ENCODE measurements at regions not wholly inside any gene's neighbourhood (a gene's known extent, or its start where the extent isn't known, plus 50 kb on each side); places are given as distances from the start of the nearest gene placed in this dataset.
"Not testable (repeated sequence)": the region's sequence is repeated elsewhere in the genome, so short reads cannot be mapped to it uniquely, and the experiment has no call there.

- no peak overlapping the region for H3K9ac ChIP-seq (ENCODE audit: insufficient read length, low read depth)
- no peak for DNase-seq (ENCODE audit: low read depth, low spot score)
- no peaks in the 10 kb centered on the region for H3K36me3 ChIP-seq (ENCODE audit: insufficient read depth, insufficient read length, low read length)
- no peaks in the 10 kb centered on the region for H3K27me3 ChIP-seq (ENCODE audit: insufficient read depth, insufficient read length)
- H3K9me3 ChIP-seq (ENCODE audit: insufficient read depth, low read length): no peaks in the 10 kb centered on the region
- TF ChIP-seq SUZ12 (IDR thresholded peaks at IDR 0.05; ENCODE audit: extremely low read depth, insufficient read depth, insufficient read length) (no peak), ZNF274 (IDR thresholded peaks at IDR 0.05; ENCODE audit: low read depth, low read length) (no peak)
- no peaks in the 10 kb centered on the region for H3K4me1 ChIP-seq (ENCODE audit: insufficient read depth, insufficient read length)
- no peak overlapping the region for H3K4me3 ChIP-seq (ENCODE audit: insufficient read length, low read depth)
Observed at GRCh38 chr14:30243207-30243606, 315.6 kb upstream of the PRKD1 start.

- Histone ChIP-seq H3K9me3 (ENCODE audit: insufficient read depth, low read length) (no peaks in the 10 kb centered on the region), H3K4me3 (ENCODE audit: insufficient read length, low read depth) (no peak overlapping the region), H3K9ac (ENCODE audit: insufficient read length, low read depth) (no peak overlapping the region), H3K27me3 (ENCODE audit: insufficient read depth, insufficient read length) (no peaks in the 10 kb centered on the region), H3K4me1 (ENCODE audit: insufficient read depth, insufficient read length) (no peaks in the 10 kb centered on the region), H3K36me3 (ENCODE audit: insufficient read depth, insufficient read length, low read length) (no peaks in the 10 kb centered on the region)
- TF ChIP-seq SUZ12 (IDR thresholded peaks at IDR 0.05; ENCODE audit: extremely low read depth, insufficient read depth, insufficient read length): no peak
- DNase-seq (ENCODE audit: low read depth, low spot score): no peak
Observed at GRCh38 chr14:30243805-30244204, 315.2 kb upstream of the G2E3 start.

- H3K9me3 ChIP-seq (ENCODE audit: insufficient read depth, low read length); H3K4me1 ChIP-seq (ENCODE audit: insufficient read depth, insufficient read length); H3K4me3 ChIP-seq (ENCODE audit: insufficient read length, low read depth); H3K9ac ChIP-seq (ENCODE audit: insufficient read length, low read depth); H3K36me3 ChIP-seq (ENCODE audit: insufficient read depth, insufficient read length, low read length); H3K27me3 ChIP-seq (ENCODE audit: insufficient read depth, insufficient read length); DNase-seq (ENCODE audit: low read depth, low spot score): not testable (repeated sequence)
Observed at GRCh38 chr14:30244348-30244747, 314.6 kb upstream of the G2E3 start.

GRCh38 chr14:30251017-30251416 is 307.9 kb upstream of the G2E3 start:
- DNase-seq (ENCODE audit: low read depth, low spot score): no peak
- TF ChIP-seq YY1 (IDR thresholded peaks at IDR 0.05; ENCODE audit: insufficient read depth, insufficient read length): no peak
- TF ChIP-seq SUZ12 (IDR thresholded peaks at IDR 0.05; ENCODE audit: extremely low read depth, insufficient read depth, insufficient read length): no peak
- TF ChIP-seq ZNF274 (IDR thresholded peaks at IDR 0.05; ENCODE audit: low read depth, low read length): no peak
- Histone ChIP-seq H3K4me3 (ENCODE audit: insufficient read length, low read depth) (no peak overlapping the region), H3K27me3 (ENCODE audit: insufficient read depth, insufficient read length) (no peaks in the 10 kb centered on the region), H3K4me1 (ENCODE audit: insufficient read depth, insufficient read length) (no peaks in the 10 kb centered on the region), H3K9me3 (ENCODE audit: insufficient read depth, low read length) (no peaks in the 10 kb centered on the region), H3K9ac (ENCODE audit: insufficient read length, low read depth) (no peak overlapping the region), H3K36me3 (ENCODE audit: insufficient read depth, insufficient read length, low read length) (no peaks in the 10 kb centered on the region)

- H3K9me3 ChIP-seq (ENCODE audit: insufficient read depth, low read length): no peaks in the 10 kb centered on the region
- no peak for TF ChIP-seq SUZ12 (IDR thresholded peaks at IDR 0.05; ENCODE audit: extremely low read depth, insufficient read depth, insufficient read length)
- TF ChIP-seq ZNF274 (IDR thresholded peaks at IDR 0.05; ENCODE audit: low read depth, low read length): no peak
- no peak for TF ChIP-seq YY1 (IDR thresholded peaks at IDR 0.05; ENCODE audit: insufficient read depth, insufficient read length)
- H3K4me1 ChIP-seq (ENCODE audit: insufficient read depth, insufficient read length): no peaks in the 10 kb centered on the region
- no peaks in the 10 kb centered on the region for H3K27me3 ChIP-seq (ENCODE audit: insufficient read depth, insufficient read length)
- no peak for DNase-seq (ENCODE audit: low read depth, low spot score)
- no peaks in the 10 kb centered on the region for H3K36me3 ChIP-seq (ENCODE audit: insufficient read depth, insufficient read length, low read length)
- H3K4me3 ChIP-seq (ENCODE audit: insufficient read length, low read depth): no peak overlapping the region
- H3K9ac ChIP-seq (ENCODE audit: insufficient read length, low read depth): no peak overlapping the region
Observed at GRCh38 chr14:30251557-30252100, 307.3 kb upstream of the G2E3 start.

GRCh38 chr14:30252151-30252550 is 306.8 kb upstream of the G2E3 start:
- no peak overlapping the region for H3K9ac ChIP-seq (ENCODE audit: insufficient read length, low read depth)
- no peaks in the 10 kb centered on the region for H3K9me3 ChIP-seq (ENCODE audit: insufficient read depth, low read length)
- no peaks in the 10 kb centered on the region for H3K4me1 ChIP-seq (ENCODE audit: insufficient read depth, insufficient read length)
- no peaks in the 10 kb centered on the region for H3K27me3 ChIP-seq (ENCODE audit: insufficient read depth, insufficient read length)
- TF ChIP-seq SUZ12 (IDR thresholded peaks at IDR 0.05; ENCODE audit: extremely low read depth, insufficient read depth, insufficient read length) (no peak), YY1 (IDR thresholded peaks at IDR 0.05; ENCODE audit: insufficient read depth, insufficient read length) (no peak)
- no peaks in the 10 kb centered on the region for H3K36me3 ChIP-seq (ENCODE audit: insufficient read depth, insufficient read length, low read length)
- H3K4me3 ChIP-seq (ENCODE audit: insufficient read length, low read depth): no peak overlapping the region
- DNase-seq (ENCODE audit: low read depth, low spot score): no peak

DNA sequence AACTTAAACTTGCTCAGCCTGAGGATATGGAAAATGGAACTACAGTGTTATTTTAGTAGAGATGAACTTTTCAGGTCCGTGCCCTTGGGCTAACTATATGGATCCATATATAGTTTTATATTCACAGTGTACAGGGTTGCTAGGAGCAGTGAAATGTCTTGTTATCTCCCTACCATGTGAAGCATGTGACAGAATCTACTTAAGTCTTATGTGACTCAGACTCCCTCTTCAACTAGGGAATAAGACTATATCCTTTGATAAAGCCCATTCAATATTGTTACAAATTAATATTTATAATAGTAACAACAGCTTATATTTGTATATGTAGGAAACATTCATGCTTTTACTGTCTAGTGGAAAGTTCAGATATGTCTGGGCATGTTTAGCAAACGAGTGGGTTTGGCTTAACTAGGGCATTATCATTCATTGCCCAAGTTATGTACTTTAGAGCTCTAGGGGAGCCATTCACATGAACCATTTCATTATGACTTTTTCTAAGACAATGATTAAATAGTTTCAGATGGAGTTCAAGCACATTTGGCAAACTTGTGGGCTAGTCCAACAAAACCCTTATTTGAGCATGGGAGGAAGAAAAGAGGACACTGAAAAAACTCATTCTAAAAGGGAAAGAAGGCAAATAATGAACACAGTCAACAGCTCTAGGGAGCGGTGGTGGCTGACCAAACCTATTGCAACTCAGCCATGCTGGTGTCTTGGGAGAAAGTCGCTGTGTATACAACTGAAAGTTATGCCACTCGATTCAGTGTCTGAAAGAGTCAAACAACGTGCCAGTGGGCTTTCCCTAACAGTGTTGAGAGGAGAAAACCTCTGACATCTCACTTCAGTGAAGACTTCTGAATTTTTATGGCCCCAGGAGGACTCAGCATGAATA is 305.9 kb upstream of the G2E3 start:
- Histone ChIP-seq H3K27me3 (ENCODE audit: insufficient read depth, insufficient read length) (no peaks in the 10 kb centered on the region), H3K4me1 (ENCODE audit: insufficient read depth, insufficient read length) (no peaks in the 10 kb centered on the region), H3K9me3 (ENCODE audit: insufficient read depth, low read length) (no peaks in the 10 kb centered on the region), H3K36me3 (ENCODE audit: insufficient read depth, insufficient read length, low read length) (no peaks in the 10 kb centered on the region), H3K9ac (ENCODE audit: insufficient read length, low read depth) (no peak overlapping the region), H3K4me3 (ENCODE audit: insufficient read length, low read depth) (no peak overlapping the region)
- TF ChIP-seq ZNF274 (IDR thresholded peaks at IDR 0.05; ENCODE audit: low read depth, low read length) (no peak), YY1 (IDR thresholded peaks at IDR 0.05; ENCODE audit: insufficient read depth, insufficient read length) (no peak), SUZ12 (IDR thresholded peaks at IDR 0.05; ENCODE audit: extremely low read depth, insufficient read depth, insufficient read length) (no peak)
- no peak for DNase-seq (ENCODE audit: low read depth, low spot score)

Measured in NT2/D1 (cell line).